Ascending aorta (tissue), 2 donors: ENCODE measurements at regions not wholly inside any gene's neighbourhood (a gene's known extent, or its start where the extent isn't known, plus 50 kb on each side); places are given as distances from the start of the nearest gene placed in this dataset.

ENCODE experiments used
- DNase-seq, 2 donors: peaks; one replicate each; pipeline ENCODE4 v3.0.0-alpha.2; 2019; ENCODE audit warnings: low spot score in 2 of 2
- H3K27ac ChIP-seq, 2 donors: fragments of 200-600 bp; sonication (generic); one replicate each; pipeline ENCODE4 v1.5.1; 2016 to 2017; ENCODE audit warnings: mild to moderate bottlenecking in 1 of 2
- H3K27me3 ChIP-seq: fragments of 200-600 bp; sonication (generic); one replicate; pipeline ENCODE4 v1.5.1; 2017
- H3K36me3 ChIP-seq, 2 donors: fragments of 200-600 bp; sonication (generic); one replicate each; pipeline ENCODE4 v1.5.1; 2016
- H3K4me1 ChIP-seq, 2 donors: fragments of 200-600 bp; sonication (generic); one replicate each; pipeline ENCODE4 v1.5.1; 2016 to 2017; ENCODE audit warnings: mild to moderate bottlenecking in 1 of 2
- H3K4me3 ChIP-seq, 2 donors: fragments of 200-600 bp; sonication (generic); one replicate each; pipeline ENCODE4 v1.5.1; 2016 to 2017; ENCODE audit warnings: mild to moderate bottlenecking in 1 of 2
- H3K9me3 ChIP-seq, 2 donors: fragments of 200-600 bp; sonication (generic); one replicate each; pipeline ENCODE4 v1.5.1; 2016
- CTCF ChIP-seq, 3 experiments: fragments of 200-600 bp in 2 of 3; fragments of 450-650 bp in 1 of 3; sonication (generic) in 2 of 3; IDR thresholded peaks; one replicate each; pipeline ENCODE4 v1.5.1; 2016 to 2019; ENCODE audit warnings: antibody characterized with exemption in 3 of 3, mild to moderate bottlenecking in 1 of 3, moderate library complexity in 1 of 3
- intact Hi-C: fragments of 100-400 bp; cut with DNase I; formaldehyde crosslinking; loops from one replicate; pipeline ENCODE4 v1.15.1; 2023

- no peaks in the 10 kb centered on the region for H3K36me3 ChIP-seq
- H3K9me3 ChIP-seq, result no peaks in the 10 kb centered on the region
- no peak for TF ChIP-seq CTCF (IDR thresholded peaks at IDR 0.05)
- H3K4me3 ChIP-seq, result no peak overlapping the region
- H3K4me1 ChIP-seq, result no peaks in the 10 kb centered on the region
- H3K27ac ChIP-seq, result no peak overlapping the region
- no peak for DNase-seq
- no peaks in the 10 kb centered on the region for H3K27me3 ChIP-seq
- intact Hi-C loops, result no loop called here
Measured at GRCh38 chr12:92299344-92299743, 153.7 kb upstream of the BTG1 start.

- H3K36me3 ChIP-seq, result no peaks in the 10 kb centered on the region
- intact Hi-C loops, result no loop called here
- no peak for DNase-seq
- peak overlapping the region in 1 of 2 donors; percentile 5 for H3K27ac ChIP-seq
- H3K4me1 ChIP-seq, result no peaks in the 10 kb centered on the region
- no peaks in the 10 kb centered on the region for H3K9me3 ChIP-seq
- no peak overlapping the region for H3K4me3 ChIP-seq
- no peaks in the 10 kb centered on the region for H3K27me3 ChIP-seq
- TF ChIP-seq CTCF (IDR thresholded peaks at IDR 0.05), result no peak
Measured at GRCh38 chr12:92297932-92298696, 152.5 kb upstream of the BTG1 start.

- no peaks in the 10 kb centered on the region for H3K36me3 ChIP-seq
- no peak overlapping the region for H3K27ac ChIP-seq
- no peak for TF ChIP-seq CTCF (IDR thresholded peaks at IDR 0.05)
- H3K27me3 ChIP-seq, result no peaks in the 10 kb centered on the region
- DNase-seq, result no peak
- no peaks in the 10 kb centered on the region for H3K9me3 ChIP-seq
- intact Hi-C loops, result no loop called here
- no peak overlapping the region for H3K4me3 ChIP-seq
- no peaks in the 10 kb centered on the region for H3K4me1 ChIP-seq
Measured at GRCh38 chr12:92297405-92297804, 151.8 kb upstream of the BTG1 start.

- no peaks in the 10 kb centered on the region for H3K9me3 ChIP-seq
- no peaks in the 10 kb centered on the region for H3K4me1 ChIP-seq
- no peak overlapping the region for H3K27ac ChIP-seq
- no peaks in the 10 kb centered on the region for H3K36me3 ChIP-seq
- no peak for TF ChIP-seq CTCF (IDR thresholded peaks at IDR 0.05)
- intact Hi-C loops, result no loop called here
- H3K4me3 ChIP-seq, result no peak overlapping the region
- DNase-seq, result no peak
- H3K27me3 ChIP-seq, result no peaks in the 10 kb centered on the region
Measured at GRCh38 chr12:92295523-92295922, 149.9 kb upstream of the BTG1 start.

GRCh38 chr12:92294676-92295440 lies 149.2 kb upstream of the BTG1 start:
- Histone ChIP-seq H3K27me3 (no peaks in the 10 kb centered on the region), H3K4me1 (no peaks in the 10 kb centered on the region), H3K36me3 (no peaks in the 10 kb centered on the region), H3K4me3 (no peak overlapping the region), H3K27ac (no peak overlapping the region), H3K9me3 (no peaks in the 10 kb centered on the region)
- intact Hi-C loops, result no loop called here
- no peak for DNase-seq
- no peak for TF ChIP-seq CTCF (IDR thresholded peaks at IDR 0.05)
